AG09309 (cell line): ENCODE measurements at regions not wholly inside any gene's neighbourhood (a gene's known extent, or its start where the extent isn't known, plus 50 kb on each side); places are given as distances from the start of the nearest gene placed in this dataset.
"Not testable (repeated sequence)": the region's sequence is repeated elsewhere in the genome, so short reads cannot be mapped to it uniquely, and the experiment has no call there.

Experiments used
- DNase-seq: peaks from one replicate; pipeline ENCODE4 v3.0.0-alpha.2; 2010; ENCODE audit warnings: low read depth
- H3K4me3 ChIP-seq: 2 replicates; pipeline ENCODE4 v1.5.1; 2011; ENCODE audit warnings: mild to moderate bottlenecking, low read depth, low read length, moderate library complexity; ENCODE audit not compliant: control insufficient read depth
- TF ChIP-seq, protein P1 (sequence below): IDR thresholded peaks from 2 replicates; pipeline ENCODE4 v1.5.1; 2011; ENCODE audit warnings: mild to moderate bottlenecking, low read depth, low read length, inconsistent platforms; ENCODE audit not compliant: insufficient read depth, control insufficient read depth; ENCODE audit errors: missing control alignments

DNA sequence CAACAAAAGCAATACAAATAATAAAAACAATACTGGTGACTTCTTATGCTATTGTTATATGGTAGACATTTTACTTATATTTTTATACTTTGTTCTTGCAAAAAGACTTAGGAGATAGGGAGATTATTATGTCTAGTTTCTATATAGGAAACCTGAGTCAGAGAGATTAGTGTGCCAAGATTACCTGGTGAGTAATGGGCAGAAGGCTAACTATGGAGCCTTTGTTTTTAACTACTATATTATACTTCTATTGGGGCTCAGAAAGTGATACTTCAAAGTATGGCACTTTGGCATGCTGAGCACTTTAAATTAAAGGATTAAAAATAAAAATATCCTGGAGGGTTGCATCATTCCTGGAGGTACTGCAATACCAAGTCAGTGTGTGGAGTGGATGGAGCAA lies 117.5 kb upstream of the CLINT1 start:
- DNase-seq, result no peak
- TF ChIP-seq, protein P1, sequence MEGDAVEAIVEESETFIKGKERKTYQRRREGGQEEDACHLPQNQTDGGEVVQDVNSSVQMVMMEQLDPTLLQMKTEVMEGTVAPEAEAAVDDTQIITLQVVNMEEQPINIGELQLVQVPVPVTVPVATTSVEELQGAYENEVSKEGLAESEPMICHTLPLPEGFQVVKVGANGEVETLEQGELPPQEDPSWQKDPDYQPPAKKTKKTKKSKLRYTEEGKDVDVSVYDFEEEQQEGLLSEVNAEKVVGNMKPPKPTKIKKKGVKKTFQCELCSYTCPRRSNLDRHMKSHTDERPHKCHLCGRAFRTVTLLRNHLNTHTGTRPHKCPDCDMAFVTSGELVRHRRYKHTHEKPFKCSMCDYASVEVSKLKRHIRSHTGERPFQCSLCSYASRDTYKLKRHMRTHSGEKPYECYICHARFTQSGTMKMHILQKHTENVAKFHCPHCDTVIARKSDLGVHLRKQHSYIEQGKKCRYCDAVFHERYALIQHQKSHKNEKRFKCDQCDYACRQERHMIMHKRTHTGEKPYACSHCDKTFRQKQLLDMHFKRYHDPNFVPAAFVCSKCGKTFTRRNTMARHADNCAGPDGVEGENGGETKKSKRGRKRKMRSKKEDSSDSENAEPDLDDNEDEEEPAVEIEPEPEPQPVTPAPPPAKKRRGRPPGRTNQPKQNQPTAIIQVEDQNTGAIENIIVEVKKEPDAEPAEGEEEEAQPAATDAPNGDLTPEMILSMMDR, result no peak
- no peak overlapping the region for H3K4me3 ChIP-seq

DNA sequence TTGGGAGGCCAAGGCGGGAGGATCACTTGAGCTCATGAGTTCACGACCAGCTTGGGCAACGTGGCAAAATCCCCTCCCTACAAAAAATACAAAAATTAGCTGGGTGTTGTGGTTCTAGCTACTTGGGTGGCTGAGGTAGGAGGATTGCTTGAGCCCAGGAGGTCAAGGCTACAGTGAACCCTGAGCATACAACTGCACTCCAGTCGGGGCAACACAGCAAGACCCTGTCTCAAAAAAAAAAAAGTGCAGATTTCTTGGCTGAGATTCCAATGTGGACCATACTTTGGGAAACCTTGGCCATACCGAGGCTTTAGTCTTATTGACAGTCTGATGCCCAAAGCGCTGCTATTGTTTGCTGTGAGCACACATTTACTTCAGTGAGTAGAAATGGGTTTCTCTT lies 113.6 kb upstream of the CLINT1 start:
- TF ChIP-seq, protein P1, result no peak
- no peak overlapping the region for H3K4me3 ChIP-seq
- DNase-seq, result no peak

DNA sequence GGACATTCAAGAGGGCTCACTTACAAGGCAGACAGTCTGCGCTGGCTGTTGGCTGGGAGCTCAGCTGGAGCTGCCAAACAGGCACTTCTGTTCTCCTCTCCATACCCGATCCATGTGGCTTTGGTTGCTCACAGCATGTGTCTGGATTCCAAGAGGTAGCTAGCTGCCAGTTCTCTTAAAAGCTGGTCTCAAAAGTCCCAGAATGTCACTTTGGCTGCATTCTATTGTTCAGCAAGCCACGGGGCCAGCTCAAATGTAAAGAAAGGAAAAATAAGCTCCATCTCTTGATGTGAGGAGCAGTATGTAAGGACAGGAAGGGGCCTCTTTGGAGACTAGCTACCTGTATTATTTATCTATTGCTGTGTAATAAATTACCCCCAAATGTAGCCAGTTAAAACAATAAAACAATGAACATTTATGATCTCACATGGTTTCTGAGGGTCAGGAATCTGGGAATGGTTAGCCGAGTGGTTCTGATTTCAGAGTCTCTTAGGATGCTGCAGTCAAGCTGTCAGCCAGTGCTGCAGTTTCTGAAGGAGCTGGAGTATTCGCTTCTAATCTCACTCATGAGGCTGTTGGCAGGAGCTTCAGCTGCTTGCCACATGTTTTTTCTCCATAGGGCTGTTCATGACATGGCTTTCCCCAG lies 112.7 kb upstream of the CLINT1 start:
- H3K4me3 ChIP-seq, result no peak overlapping the region
- TF ChIP-seq, protein P1, result no peak
- DNase-seq, result no peak

DNA sequence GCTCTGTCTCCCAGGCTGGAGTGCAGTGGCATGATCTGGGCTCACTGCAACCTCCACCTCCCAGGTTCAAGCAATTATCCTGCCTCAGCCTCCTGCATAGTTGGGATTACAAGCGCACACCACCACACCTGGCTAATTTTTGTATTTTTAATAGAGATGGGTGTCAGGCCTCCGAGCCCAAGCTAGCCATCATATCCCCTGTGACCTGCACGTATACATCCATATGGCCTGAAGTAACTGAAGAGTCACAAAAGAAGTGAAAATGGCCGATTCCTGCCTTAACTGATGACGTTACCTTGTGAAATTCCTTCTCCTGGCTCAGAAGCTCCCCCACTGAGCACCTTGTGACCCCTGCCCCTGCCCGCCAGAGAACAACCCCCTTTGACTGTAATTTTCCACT lies 109.6 kb upstream of the CLINT1 start:
- DNase-seq, result not testable (repeated sequence)

DNA sequence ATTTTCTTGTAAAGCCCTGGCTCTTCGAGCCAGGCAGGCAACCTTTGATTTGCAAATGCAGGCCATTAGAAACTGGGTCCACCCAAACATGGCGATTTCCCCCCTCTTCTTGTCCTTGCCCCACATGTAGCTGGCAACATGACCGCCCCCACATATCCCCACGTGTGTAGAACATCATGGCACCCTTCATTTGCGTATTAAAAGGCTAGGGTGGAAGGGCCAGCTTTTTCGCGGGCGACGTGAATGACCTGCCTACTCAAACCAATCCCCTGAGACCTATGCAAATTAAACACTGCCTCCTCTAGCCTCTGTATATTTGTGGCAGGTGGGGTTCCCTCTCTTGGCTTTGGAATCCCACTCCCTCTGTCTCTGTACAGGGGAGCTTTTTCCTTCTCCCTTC lies 107.0 kb upstream of the CLINT1 start:
- no peak overlapping the region for H3K4me3 ChIP-seq
- DNase-seq, result no peak
- TF ChIP-seq, protein P1, result no peak

More for the DNA sequence above, 109.6 kb upstream of the CLINT1 start:
- H3K4me3 ChIP-seq, result not testable (repeated sequence)

DNA sequence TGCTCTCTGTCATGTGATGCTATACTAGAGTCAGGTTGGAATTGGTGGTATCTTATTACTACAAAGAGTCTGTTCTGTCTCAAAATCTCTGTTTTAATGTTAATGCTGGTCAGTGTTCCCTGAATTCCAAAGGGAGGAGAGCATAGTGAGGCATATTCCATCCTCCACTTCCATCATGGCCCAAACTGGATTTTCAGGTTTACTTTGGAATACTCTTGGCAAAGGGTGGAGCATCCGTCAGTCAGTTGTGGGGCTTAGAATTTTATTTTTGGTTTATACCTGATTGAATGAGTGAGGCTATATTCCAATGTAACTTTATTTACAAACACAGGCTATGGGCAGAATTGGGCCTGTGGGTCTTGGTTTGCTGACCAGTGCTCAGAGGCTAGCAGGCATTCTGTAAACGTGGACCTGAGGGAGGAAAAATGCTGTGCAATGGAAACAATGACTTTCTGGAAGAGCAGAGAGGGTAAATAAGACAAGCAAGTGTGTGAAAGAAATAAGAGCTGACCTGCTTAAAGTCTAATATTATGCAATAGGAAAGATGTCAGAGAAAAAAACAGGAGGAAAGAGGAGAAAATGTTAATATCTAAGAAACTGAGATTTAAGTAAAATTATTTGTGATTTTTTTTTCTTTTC lies 106.2 kb upstream of the CLINT1 start:
- no peak overlapping the region for H3K4me3 ChIP-seq
- TF ChIP-seq, protein P1, result no peak
- DNase-seq, result no peak

DNA sequence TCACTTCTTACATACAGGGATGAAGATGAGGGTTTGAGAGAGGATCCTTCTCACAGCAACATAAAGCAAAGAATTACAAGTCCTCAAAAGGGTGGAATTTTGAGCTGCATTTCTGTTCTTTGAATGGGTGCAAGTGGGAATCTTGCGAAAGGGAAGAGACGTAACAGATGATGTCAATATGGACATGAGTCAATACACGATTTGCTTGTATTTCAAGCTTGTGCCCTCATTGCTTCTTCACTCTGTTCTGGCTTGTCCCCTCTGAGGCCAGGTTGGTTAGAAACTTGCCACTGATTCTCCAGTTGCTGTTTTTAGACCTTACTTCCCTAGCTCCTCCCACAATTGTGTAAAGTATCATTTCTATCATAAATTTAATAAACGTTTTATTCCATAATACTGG lies 104.8 kb upstream of the CLINT1 start:
- TF ChIP-seq, protein P1, result no peak
- no peak overlapping the region for H3K4me3 ChIP-seq
- no peak for DNase-seq
